AG08396 (cell line): ENCODE measurements at regions not wholly inside any gene's neighbourhood (a gene's known extent, or its start where the extent isn't known, plus 50 kb on each side); places are given as distances from the start of the nearest gene placed in this dataset.
"Not testable (repeated sequence)": the region's sequence is repeated elsewhere in the genome, so short reads cannot be mapped to it uniquely, and the experiment has no call there.

ENCODE experiments used
- DNase-seq: peaks from one replicate; pipeline ENCODE4 v3.0.0; 2012; ENCODE audit warnings: low spot score, mixed read lengths

DNA sequence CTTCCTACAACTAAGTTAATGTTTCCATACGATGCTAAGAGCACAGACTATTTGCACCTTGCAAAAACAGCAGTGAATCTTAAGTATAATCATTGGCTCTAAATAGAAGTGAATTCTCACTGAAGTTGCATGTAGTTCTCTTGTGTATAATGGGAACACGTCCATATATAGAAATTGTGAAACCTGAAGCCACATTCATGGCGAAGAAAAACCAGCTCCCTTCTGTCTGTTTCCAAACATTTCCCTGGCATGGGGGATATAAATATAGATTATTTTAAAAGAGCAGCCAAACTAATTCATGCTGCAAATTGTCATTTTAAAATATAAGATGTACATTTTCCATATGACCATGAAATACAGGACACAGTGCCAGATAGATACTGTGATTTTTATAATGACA, 71.1 kb downstream of the TRAM1L1 start:
- no peak for DNase-seq

DNA sequence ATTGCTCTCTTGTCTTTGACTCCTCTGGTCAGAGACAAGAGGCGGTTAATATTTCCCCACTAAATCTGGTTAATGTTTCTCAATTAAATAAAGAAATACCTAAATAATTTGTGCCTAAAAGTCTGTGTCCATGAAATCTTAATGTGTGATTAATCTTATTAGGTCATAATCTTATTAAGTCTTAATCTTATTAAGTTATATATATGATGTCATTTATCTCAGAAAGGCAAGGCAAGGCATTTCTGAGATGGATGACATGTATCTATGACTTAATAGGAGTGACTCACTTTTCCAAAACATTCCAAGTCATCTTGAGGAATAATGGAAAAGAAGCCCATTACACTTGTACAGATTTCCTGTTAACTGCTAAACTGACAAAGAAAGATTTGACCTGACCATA, 74.7 kb downstream of the TRAM1L1 start:
- no peak for DNase-seq

GRCh38 chr4:117001077-117001476, 84.3 kb downstream of the TRAM1L1 start:
- no peak for DNase-seq

DNA sequence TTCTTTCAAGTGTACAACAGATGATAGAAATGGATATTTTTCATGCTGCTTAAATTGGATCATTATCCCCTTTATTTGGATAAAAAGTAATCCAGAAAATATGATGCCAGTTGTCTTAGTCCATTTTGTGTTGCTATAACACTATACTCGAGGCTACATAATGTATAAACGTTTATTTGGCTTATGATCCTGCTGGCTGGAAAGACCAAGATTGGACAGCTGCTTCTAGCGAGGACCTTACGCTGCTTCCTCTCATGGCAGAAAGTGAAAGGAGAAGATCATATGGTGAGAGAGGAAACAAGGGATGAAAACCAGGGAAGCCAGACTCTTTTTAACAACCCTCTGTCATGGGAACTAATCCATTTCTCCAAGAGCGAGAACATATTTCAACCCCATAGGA, 102.7 kb downstream of the TRAM1L1 start:
- no peak for DNase-seq

- DNase-seq, result not testable (repeated sequence)
Measured at GRCh38 chr4:116980436-116980835, 104.9 kb downstream of the TRAM1L1 start.

- DNase-seq, result no peak
Measured at GRCh38 chr4:116959045-116959444, 126.3 kb downstream of the TRAM1L1 start.

DNA sequence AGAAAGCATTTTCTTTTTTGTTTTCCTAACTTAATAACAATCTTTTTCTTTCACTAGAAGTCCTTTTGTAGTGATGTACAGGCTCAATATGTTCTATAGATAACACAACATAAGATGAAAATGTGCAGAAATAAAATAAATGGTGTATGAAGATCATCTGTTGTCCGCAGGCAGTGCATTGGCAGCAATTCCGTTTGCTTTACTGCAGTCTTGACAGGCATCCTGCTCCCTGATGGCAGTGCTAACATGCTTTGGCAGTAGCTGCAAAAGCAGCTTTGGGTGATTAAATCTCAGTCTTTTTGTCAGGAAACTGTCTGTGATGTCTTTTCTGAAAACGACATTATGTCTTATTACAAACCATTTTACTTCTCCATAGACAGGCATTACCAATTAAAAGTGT, 131.4 kb downstream of the TRAM1L1 start:
- no peak for DNase-seq

DNA sequence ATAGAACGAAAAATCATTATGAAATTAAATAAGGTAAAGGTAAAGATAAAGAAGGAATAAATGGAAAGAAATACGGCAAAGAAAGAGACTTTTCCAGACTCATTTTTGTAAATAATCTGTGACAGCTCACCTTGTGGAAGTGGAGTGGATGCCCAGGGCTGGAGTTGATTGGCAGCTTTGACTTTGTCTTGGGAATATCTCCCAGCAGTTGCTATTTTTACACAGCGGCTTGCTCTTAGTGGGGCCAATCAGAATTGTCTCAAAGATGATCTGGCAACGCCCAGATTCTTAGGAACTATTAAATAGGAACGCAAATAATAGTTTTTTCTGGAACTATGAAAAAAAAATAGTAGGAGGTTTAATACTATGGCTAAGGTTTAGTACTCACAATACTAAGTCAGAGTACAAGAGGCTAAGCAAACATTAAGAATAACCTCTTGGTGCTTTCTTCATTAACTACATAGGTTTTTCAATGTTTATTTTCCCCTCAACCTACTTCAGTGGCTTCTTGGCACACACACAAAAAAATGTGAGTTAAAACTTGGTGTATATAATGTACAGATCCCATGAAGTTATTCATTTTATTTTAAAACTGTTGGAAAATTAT, 132.7 kb downstream of the TRAM1L1 start:
- no peak for DNase-seq

DNA sequence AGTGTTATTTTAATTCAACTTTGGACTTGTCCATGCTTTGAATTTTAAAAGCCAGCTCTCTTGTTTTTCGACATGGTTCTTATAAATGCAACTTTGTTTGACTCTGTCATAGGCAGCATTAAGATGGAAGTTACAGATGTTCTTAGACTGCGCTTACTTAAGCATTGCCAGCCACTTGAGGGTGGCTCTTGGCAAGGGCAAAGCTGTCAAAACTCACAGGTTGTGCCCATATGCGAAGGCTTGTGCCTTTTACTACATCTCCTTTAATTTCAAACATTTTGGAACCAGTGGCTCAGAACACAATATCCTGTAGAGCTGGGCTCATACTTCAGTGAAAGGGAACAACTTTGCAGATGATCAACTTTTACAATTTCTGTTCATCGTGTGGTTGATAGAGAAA, 135.5 kb downstream of the TRAM1L1 start:
- DNase-seq, result no peak

DNA sequence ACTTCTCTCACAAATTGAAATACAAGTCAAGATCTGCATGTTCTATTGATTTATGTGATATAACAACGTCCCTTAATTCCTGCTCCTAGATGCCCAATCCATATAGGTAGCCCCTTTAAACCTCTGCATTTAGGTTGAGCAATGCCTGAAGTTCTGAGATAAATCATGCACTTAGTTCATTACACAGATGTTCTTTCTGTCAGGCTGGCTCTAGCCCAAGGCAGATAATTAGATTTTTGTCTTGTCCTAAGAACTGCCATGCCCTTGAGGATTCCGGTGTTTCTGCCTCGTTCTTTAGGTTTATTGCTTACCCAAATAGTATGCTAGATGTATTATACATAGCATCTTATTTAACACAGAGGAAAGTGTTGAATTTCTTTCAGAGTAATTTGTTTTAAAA, 143.1 kb downstream of the TRAM1L1 start:
- DNase-seq, result no peak

- no peak for DNase-seq
Measured at GRCh38 chr4:116930329-116930728, 155.0 kb downstream of the TRAM1L1 start.

- no peak for DNase-seq
Measured at GRCh38 chr4:116926631-116927295, 158.6 kb downstream of the TRAM1L1 start.

DNA sequence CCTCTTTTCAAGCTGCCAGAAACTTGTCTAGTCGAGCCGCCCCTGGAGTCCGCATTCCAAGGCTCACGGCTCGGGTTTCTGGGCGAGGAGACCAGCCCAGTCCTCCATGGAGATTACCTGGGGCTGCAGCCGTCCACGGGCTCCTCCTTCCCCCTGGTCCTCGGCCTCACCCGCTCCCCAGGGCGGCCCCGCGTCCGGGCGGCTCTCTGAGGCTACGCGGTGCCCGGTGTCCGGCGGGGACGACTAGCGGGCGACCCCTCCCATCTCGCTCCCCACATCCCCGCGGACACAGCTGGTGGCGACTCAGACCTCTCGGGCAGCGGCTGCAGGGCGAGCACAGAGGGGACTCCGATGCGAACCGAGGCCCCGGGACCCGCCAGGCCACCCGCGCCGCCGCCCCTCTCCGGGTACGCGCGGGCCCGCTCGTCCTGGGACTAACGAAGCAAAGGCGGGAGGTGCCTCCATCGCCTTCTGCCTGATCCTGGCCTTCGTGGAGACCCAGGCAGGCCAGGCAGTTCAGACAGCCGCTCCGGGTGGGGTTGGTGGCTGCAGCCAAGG, 159.4 kb downstream of the TRAM1L1 start:
- no peak for DNase-seq

GRCh38 chr4:116923389-116923788, 162.0 kb downstream of the TRAM1L1 start:
- DNase-seq, result no peak

- no peak for DNase-seq
Measured at GRCh38 chr4:116913451-116913850, 171.9 kb downstream of the TRAM1L1 start.

DNA sequence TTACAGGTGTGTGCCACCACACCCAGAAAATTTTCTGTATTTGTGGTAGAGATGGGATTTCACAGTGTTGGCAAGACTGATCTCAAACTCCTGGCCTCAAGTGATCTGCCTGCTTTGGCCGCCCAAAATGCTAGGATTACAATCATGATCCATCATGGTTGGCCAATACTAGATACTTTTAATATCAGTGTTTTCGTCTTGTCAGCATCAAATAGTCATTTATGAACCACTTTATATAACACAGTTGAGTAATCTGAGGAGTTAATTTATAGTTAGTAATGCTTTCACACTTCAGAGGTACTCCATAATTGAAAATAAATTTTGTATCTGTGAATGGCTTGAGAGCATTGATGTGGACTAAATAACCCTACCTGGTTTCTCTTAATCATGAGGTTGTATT, 178.6 kb downstream of the TRAM1L1 start:
- no peak for DNase-seq

- no peak for DNase-seq
Measured at GRCh38 chr4:116899561-116899960, 185.8 kb downstream of the TRAM1L1 start.

DNA sequence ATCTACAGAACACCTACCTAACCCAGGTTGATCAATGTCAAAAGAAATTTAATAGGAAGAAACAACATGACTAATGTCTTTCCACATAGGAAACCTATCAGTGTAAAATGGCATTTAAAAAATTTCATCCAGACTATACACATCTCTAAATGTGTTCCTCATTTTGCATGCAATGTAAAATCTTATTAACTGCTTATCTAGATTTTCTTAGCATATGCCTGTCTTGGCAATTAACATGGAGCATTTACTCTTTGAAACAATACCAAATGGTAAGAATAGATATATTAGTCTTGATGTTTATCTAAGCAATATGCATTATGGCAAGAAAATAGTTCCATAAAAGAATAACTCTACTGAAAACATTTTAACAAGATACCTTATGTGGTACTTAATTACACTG, 199.8 kb downstream of the TRAM1L1 start:
- DNase-seq, result no peak

- no peak for DNase-seq
Measured at GRCh38 chr4:116882503-116882902, 202.9 kb downstream of the TRAM1L1 start.

DNA sequence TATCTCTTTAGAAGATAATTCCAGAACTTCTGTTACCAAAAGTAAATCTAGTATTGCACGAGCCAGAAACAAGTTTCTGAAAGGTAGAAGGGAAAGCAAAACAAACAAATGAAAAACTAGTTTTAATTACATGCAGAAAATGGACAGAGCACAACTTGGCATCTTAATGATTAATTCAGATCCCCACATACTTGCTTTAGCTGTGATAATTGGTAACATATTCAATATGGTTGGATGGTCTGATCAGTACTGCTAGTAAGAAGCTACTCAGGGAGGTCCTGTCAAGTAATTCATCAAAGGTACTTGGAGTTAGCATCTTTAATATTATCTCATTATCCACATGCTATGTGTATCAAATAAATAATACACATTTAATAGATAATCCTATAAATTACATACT, 204.3 kb downstream of the TRAM1L1 start:
- no peak for DNase-seq

DNA sequence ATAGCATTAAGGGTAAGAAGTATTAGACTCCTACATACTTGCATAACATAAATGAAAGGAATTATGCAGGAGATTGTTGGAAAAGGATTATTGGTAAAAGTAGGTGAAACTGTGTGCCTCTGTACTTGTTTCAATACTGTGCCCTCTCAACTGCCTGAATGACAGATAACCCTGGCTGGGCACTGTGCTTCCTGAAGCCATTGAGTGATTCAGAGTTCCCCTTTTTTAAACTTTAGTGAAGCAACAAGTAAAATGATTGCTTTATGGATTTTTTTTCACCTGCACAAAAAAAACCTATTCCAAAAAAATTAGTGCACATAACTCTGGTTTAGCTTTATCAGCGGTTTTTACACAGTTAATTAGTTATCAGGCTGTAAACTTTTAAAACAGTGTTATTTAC, 204.8 kb downstream of the TRAM1L1 start:
- DNase-seq, result no peak

GRCh38 chr4:116878280-116878679, 207.1 kb downstream of the TRAM1L1 start:
- DNase-seq, result no peak

- no peak for DNase-seq
Measured at GRCh38 chr4:116877069-116877468, 208.3 kb downstream of the TRAM1L1 start.

DNA sequence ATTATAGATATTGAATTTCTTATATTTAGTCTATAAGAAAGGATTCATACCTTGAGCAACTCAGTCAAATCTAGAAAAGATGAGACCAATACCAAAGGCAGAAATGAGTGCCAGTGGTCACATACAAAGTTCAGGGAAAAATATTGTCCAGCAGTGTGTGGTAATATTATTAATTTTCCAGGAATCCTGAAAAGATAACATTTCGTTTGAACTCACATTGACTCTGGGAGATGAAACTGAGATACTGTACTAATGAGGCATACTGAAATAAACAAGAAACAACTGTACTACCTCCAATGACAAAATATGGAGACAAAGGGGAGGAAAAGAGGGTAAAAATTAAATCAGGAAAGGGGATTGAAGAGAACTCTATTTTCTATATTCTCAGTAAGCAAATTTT, 212.4 kb downstream of the TRAM1L1 start:
- DNase-seq, result no peak
